NT2/D1 (cell line): ENCODE measurements at regions not wholly inside any gene's neighbourhood (a gene's known extent, or its start where the extent isn't known, plus 50 kb on each side); places are given as distances from the start of the nearest gene placed in this dataset.

Source experiments
- SUZ12 ChIP-seq: IDR thresholded peaks from 2 replicates; pipeline ENCODE4 v1.6.1; 2011; ENCODE audit not compliant: insufficient read length, insufficient read depth; ENCODE audit errors: extremely low read depth
- ZNF274 ChIP-seq: IDR thresholded peaks from 2 replicates; pipeline ENCODE4 v1.6.1; 2011; ENCODE audit warnings: mild to moderate bottlenecking, low read depth, low read length

DNA sequence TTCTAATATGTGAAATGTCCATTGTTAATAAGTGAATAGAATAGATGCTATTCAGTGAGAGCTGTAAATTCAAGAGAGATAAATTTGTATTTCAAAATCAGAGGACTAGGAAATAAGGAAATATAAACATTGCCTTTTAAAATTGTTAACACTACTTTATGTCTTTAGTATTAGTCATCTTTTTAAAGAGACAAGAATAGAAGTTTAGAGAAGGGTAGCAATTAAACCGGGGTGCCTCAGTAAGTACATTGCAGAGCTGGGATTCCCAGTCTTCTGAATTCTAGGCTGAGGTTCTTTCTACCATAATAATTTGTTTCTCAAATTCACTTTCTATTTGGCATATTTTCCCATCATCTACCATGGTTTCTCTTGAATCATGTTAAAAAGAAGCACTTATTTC is 498.6 kb downstream of the SLC16A7 start:
- TF ChIP-seq SUZ12 (no peak), ZNF274 (no peak)
